HG03135 (cell line): ENCODE measurements at regions not wholly inside any gene's neighbourhood (a gene's known extent, or its start where the extent isn't known, plus 50 kb on each side); places are given as distances from the start of the nearest gene placed in this dataset.
"Not testable (repeated sequence)": the region's sequence is repeated elsewhere in the genome, so short reads cannot be mapped to it uniquely, and the experiment has no call there.

Source experiments
- ATAC-seq: cut with Tn5 transposase; IDR thresholded peaks from one replicate; pipeline ENCODE4 v1.9.1; 2021; ENCODE audit warnings: mild to moderate bottlenecking, moderate library complexity; ENCODE audit not compliant: unreplicated experiment

- no peak for ATAC-seq
Measured at GRCh38 chr5:159576902-159577301, 246.6 kb upstream of the IL12B start.

DNA sequence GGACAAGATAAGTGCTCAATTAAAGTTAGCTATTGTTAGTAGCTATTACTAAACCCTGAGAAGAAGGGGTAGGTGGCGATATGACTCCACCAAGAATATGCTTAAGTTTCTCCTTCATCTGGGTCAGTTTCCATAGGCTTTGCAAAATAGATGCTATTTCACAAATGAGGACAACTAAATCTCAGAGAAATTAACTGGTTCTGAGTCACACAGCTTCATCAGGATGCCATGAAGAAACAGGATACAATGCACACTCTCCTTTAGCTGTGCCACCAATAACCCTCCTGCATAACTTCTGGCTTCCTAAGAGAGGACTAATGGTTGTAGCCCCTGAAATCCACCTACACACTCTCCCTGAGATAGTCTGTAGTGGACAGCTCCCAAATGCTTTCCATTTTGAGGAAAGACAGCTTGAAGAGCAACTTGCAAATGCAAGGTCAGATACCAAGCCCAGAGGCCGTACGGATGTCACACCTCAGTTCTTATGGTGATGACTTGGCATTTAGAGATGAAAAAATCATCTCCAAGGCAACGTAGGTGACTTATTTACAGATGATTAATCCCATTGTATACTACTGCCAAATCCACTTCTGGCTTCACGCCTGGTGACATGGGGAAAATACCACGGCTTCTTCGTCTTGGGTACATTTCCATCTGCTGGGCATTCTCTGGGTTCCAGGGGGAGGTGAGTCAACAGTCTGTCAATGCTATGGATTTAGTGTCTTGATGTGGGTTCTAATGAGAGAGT, 251.4 kb upstream of the IL12B start:
- ATAC-seq: no peak

DNA sequence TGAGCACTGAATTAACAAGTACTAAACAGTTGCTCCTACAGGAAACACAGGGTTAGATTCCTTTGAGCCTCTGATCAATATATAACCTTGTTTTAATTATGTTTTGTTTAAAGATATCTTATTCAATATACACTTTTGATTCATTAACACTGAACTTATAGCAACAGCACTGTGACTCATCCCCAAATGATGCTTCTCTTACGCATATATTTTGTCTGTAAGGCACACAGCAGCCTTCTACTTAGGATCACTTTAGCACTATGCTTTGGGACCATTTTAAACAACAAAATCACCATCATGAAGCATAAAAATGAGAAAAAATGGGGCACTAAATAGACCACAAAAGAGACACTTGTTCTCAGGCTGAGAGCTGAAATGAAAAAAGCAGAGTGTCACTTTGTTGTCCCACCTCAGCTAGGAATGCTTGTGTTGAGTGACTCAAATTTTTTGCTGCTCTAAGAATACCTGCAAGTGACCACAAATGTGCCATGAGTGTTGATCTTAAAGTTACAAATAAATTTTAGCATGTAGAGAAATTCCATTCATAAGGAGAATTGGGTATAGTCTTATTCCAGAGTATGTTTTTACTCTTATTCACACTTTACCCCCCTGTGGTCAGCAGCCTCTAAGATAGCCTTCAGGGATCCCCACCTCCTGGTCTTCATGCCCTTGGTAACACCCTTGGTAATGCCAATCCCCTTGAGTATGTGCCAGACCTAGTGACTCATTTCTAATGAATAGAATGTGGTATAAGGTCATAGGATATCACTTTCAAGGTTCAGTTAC, 252.7 kb upstream of the IL12B start:
- no peak for ATAC-seq

- ATAC-seq: no peak
Measured at GRCh38 chr5:159586921-159587320, 256.6 kb upstream of the IL12B start.

- no peak for ATAC-seq
Measured at GRCh38 chr5:159588941-159589340, 258.7 kb upstream of the IL12B start.

- no peak for ATAC-seq
Measured at GRCh38 chr5:159593518-159594073, 263.3 kb upstream of the IL12B start.

- not testable (repeated sequence) for ATAC-seq
Measured at GRCh38 chr5:159595561-159595960, 265.3 kb upstream of the IL12B start.

DNA sequence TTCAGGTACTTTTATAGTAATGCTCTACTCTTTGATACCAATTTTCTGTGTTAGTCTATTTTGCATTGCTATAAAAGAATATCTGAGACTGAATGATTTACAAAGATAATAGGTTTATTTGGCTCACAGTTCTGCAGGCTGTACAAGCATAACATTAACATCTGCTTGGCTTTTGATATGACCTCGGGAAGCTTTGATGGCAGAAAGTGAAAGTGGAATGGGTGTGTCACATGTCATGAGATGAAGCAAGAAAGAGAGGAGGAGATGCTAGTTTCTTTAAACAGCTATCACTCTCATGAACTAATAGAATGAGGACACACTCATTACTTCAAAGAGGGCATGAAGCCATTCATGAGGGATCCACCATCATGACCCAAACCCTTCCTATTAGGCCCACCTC, 270.9 kb upstream of the IL12B start:
- ATAC-seq: no peak

GRCh38 chr5:159602434-159602833, 272.1 kb upstream of the IL12B start:
- ATAC-seq: no peak

- ATAC-seq: no peak
Measured at GRCh38 chr5:159605585-159605984, 275.3 kb upstream of the IL12B start.

DNA sequence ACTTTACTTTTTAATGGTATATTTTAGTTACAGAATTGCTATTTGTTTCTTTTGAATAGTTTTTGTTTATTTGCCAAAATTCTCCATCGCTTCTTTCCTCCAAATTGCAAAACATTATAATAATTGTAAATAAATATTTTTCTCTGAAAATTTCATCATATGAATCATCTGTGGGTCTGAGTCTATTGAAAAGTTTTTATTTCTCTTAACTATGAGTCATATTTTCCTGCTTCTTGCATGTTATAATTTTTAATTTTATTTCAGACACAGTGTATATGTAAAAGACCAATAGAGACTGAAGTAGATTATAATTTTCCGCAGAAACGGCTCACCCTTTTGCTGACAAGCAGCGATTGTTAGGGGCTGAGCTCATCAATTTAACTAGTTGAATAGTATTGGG, 279.1 kb upstream of the IL12B start:
- no peak for ATAC-seq

DNA sequence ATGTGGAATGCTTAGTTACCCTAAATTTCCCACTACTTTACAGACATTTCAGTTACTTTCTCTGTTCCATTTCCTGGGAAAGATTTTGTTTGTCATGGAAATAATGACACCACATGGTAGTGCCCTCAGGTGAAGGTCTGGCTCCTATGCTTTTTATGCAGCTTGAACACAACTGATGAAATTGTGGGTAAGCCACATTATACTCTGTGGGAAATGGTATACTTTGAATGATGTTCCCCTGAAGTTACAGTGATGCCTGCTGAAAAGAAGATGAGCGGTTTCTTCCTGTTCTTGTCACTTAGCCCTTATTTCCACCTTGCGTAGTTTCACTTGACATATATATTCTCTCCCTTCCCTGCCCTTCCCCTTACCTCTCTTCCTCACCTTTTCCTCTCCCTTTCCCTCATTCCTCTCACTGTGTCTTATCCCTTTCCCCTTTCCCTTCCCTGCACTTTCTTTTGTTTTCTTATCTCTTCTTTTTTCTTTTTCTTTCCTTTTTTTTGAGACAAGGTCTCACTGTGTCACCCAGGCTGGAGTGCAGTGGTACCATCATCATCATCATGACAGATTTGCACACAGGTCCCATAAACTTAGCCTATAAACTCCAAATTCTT, 280.8 kb upstream of the IL12B start:
- no peak for ATAC-seq

- no peak for ATAC-seq
Measured at GRCh38 chr5:159616952-159617351, 286.7 kb upstream of the IL12B start.

- ATAC-seq: no peak
Measured at GRCh38 chr5:159619826-159620225, 289.5 kb upstream of the IL12B start.

DNA sequence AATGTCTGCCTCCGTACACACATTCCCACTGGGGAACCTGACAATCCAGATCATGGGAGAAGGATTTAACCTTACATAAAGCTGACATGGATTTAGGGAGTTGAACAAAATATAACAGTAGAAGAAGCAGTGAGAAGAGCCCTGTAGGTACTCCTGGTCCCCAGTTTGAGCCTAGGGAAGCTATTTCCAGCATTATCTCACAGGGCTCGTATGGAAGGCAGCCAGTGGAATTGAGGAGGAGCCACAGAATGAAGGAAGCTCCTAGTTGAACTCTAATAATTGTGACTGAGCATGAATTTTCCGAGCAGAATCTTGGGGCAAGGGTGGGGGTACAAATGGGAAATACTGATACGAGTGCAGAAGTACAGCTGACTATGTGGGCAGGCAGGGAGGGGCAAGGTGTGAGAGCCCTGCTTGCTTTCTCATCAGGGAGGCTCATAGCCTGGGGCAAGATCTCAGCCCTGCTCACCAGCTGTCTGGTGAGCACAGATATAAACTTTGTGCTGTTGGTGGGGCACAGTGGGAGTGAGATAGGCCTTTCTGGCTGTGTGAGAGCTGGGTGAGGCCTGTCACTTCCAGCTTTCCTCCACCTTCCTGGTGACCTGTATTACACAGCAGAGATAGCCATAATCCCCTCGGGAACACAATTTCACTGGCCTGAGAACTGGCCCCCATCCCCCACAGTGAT, 290.7 kb upstream of the IL12B start:
- no peak for ATAC-seq

DNA sequence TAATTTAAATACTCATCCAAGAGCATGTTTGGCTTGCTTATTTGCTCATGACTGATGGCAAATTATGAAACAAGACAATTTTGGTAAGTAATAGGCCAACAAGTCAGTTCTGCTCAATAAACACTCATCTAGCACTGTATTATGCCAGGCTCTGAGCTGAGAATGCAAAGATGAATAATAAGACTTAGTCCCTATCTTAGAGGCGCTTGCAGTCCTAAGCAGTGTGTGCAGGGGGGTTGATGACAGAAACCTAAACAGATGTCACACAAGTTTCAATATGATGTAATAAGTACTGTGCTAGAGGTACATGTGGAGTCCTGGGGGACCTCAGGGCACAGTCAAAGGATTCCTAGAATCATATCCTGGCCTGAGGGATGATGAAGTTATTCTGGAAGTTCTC, 287.6 kb upstream of the ADRA1B start:
- ATAC-seq: no peak

GRCh38 chr5:159629158-159629557, 287.1 kb upstream of the ADRA1B start:
- ATAC-seq: no peak

DNA sequence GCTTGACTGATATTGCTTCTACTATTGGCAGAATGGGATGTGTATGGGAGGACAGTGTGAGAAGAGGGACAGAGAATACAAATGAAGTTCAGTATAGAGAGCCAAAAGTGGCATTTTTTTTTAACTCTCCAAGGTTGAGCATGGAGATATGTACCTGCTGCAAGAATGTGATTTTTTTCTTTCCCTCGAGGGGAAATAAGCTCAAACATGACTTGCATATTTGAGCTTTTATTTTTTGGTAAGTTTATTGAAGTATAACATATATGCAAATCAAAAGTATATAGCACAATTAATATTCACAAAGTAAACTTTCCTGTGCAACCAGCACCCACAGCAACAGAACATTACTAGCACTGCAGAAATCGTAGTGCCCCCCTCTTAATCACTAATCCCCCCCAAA, 285.7 kb upstream of the ADRA1B start:
- no peak for ATAC-seq

GRCh38 chr5:159631001-159631400, 285.3 kb upstream of the ADRA1B start:
- ATAC-seq: no peak

DNA sequence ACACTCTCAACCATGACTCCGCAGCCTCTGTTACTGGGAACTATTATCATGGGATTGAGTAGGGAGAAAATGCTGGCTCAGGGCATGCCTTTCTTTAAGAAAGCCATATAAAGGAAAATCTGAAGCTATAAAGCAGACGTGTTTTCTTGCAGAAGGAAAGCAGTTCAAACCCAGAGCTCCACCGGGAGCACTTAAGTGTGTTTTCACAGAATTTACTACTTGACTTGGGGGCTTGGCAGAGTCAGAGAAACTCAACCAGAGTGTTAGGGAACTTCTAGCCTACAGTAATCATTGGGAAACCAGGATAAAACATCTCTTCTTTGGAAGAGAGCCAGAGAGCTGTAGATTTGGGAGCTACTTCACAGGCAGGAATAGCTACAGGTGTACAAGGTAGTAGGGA, 283.4 kb upstream of the ADRA1B start:
- no peak for ATAC-seq

- no peak for ATAC-seq
Measured at GRCh38 chr5:159638481-159638880, 277.8 kb upstream of the ADRA1B start.
